Adrenal gland (tissue), 5 donors: ENCODE measurements at regions not wholly inside any gene's neighbourhood (a gene's known extent, or its start where the extent isn't known, plus 50 kb on each side); places are given as distances from the start of the nearest gene placed in this dataset.
"Not testable (repeated sequence)": the region's sequence is repeated elsewhere in the genome, so short reads cannot be mapped to it uniquely, and the experiment has no call there.

ENCODE experiments used
- CTCF ChIP-seq, 6 experiments: fragments of 450-650 bp in 4 of 6; fragments of 200-600 bp in 2 of 6; sonication (generic) in 1 of 6; IDR thresholded peaks; 1 replicate in 5 of 6; 2 replicates in 1 of 6; pipeline versions ENCODE4 v1.5.1 to v1.8.0; 2016 to 2021; ENCODE audit warnings: antibody characterized with exemption in 6 of 6, mild to moderate bottlenecking in 2 of 6, moderate library complexity in 1 of 6
- POLR2A ChIP-seq, 2 donors: fragments of 450-650 bp; IDR thresholded peaks; one replicate each; pipeline ENCODE4 v1.6.1; 2017; ENCODE audit warnings: antibody characterized with exemption in 2 of 2, mild to moderate bottlenecking in 2 of 2, moderate library complexity in 1 of 2
- donor health status: DM: no; HTN: no; CAD: no.

GRCh38 chr16:34014841-34015820 is 555.7 kb downstream of the TP53TG3F start:
- TF ChIP-seq CTCF, POLR2A (IDR thresholded peaks at IDR 0.05): not testable (repeated sequence)
